K562 (cell line): ENCODE measurements at regions not wholly inside any gene's neighbourhood (a gene's known extent, or its start where the extent isn't known, plus 50 kb on each side); places are given as distances from the start of the nearest gene placed in this dataset.

Experiments
- ATAC-seq: fragments of 200-7000 bp; cut with Tn5 transposase; 3 replicates; pipeline ENCODE4 v1.9.1; 2020; ENCODE audit warnings: moderate library complexity
- BruUV-seq: library from RNA; stranded (reverse); fragments of 400-500 nt; replicated peaks from 2 replicates; lab custom pipeline; 2021; lab: Mats Ljungman, UMichigan
- CTCF ChIA-PET: fragments of 300-600 bp; formaldehyde crosslinking; extraction: SDS; loops from one replicate; lab custom pipeline; 2021; ENCODE audit warnings: low intra/inter-chr PET ratio; lab: Yijun Ruan, JAX
- POLR2A ChIA-PET: fragments of 300-600, 350-650 bp; sonication (Branson Sonifier 250); formaldehyde crosslinking; extraction: SDS; loops from one replicate; lab custom pipeline; 2021; ENCODE audit warnings: antibody characterized with exemption, inconsistent platforms; lab: Yijun Ruan, JAX
- DNase-seq, 4 experiments: peaks; one replicate each; pipeline versions ENCODE4 v3.0.0 to v3.0.0-alpha.2; 2011 to 2018; ENCODE audit warnings: low spot score in 3 of 4, mixed read lengths in 3 of 4; ENCODE audit errors: extremely low read depth in 1 of 4
- FAIRE-seq: peaks from 2 replicates; lab custom pipeline; 2011; peaks lifted over from hg19 to GRCh38; lab: Jason Lieb, UNC
- H2AFZ ChIP-seq: 2 replicates; pipeline ENCODE4 v1.6.0; 2011; ENCODE audit warnings: low read depth, low read length, control low read depth, inconsistent platforms
- H3K27ac ChIP-seq: fragments of 200-600 bp; 3 replicates; pipeline ENCODE4 v1.8.0; 2011; ENCODE audit warnings: low read depth, mild to moderate bottlenecking, control low read depth, inconsistent platforms, low read length, moderate library complexity, mixed read lengths; ENCODE audit errors: extremely low read depth
- H3K27me3 ChIP-seq, 2 experiments: fragments of 300-600 bp in 1 of 2; 2 replicates in 1 of 2; 3 replicates in 1 of 2; pipeline versions ENCODE4 v1.6.0 to v1.8.0; 2011; ENCODE audit warnings: inconsistent platforms in 2 of 2, low read length in 2 of 2, mild to moderate bottlenecking in 1 of 2, mixed read lengths in 1 of 2, moderate library complexity in 1 of 2; ENCODE audit not compliant: control insufficient read depth in 2 of 2, insufficient read depth in 2 of 2
- H3K36me3 ChIP-seq: fragments of 300-600 bp; 3 replicates; pipeline ENCODE4 v1.8.0; 2011; ENCODE audit warnings: mild to moderate bottlenecking, low read length, inconsistent platforms; ENCODE audit not compliant: control insufficient read depth, insufficient read depth
- H3K4me1 ChIP-seq, 2 experiments: fragments of 200-600 bp in 1 of 2; replicated peaks in 1 of 2; 2 replicates in 1 of 2; 3 replicates in 1 of 2; pipeline versions ENCODE4 v1.5.1 to v1.8.0; 2011; ENCODE audit warnings: inconsistent platforms in 2 of 2, low read length in 2 of 2, mild to moderate bottlenecking in 1 of 2, mixed read lengths in 1 of 2, moderate library complexity in 1 of 2; ENCODE audit not compliant: control insufficient read depth in 2 of 2, insufficient read depth in 2 of 2
- H3K4me2 ChIP-seq: 2 replicates; pipeline ENCODE4 v1.6.1; 2011; ENCODE audit warnings: low read length, control low read depth, inconsistent platforms, mixed read lengths; ENCODE audit not compliant: insufficient read depth
- H3K4me3 ChIP-seq: fragments of 200-600 bp; sonication (generic), shearing (Covaris generic); 2 replicates; pipeline ENCODE4 v1.5.1; 2016; ENCODE audit warnings: control low read depth, inconsistent platforms
- H3K79me2 ChIP-seq: fragments of 200-600 bp; 3 replicates; pipeline ENCODE4 v1.8.0; 2011; ENCODE audit warnings: low read length, inconsistent platforms; ENCODE audit not compliant: control insufficient read depth, insufficient read depth
- H3K9ac ChIP-seq, 2 experiments: 2 replicates each; pipeline versions ENCODE4 v1.6.0 to v1.6.1; 2011; ENCODE audit warnings: low read depth in 2 of 2, low read length in 2 of 2, control low read depth in 1 of 2, inconsistent platforms in 1 of 2, mild to moderate bottlenecking in 1 of 2, mixed read lengths in 1 of 2; ENCODE audit not compliant: insufficient read depth in 1 of 2
- H3K9me1 ChIP-seq: one replicate; pipeline ENCODE4 v1.6.0; 2011; ENCODE audit warnings: inconsistent platforms, mild to moderate bottlenecking, low read length, moderate library complexity; ENCODE audit not compliant: control insufficient read depth, insufficient read depth
- H3K9me3 ChIP-seq: replicated peaks from 2 replicates; pipeline ENCODE4 v1.5.1; 2011; ENCODE audit warnings: low read depth, low read length, inconsistent platforms; ENCODE audit not compliant: control insufficient read depth, insufficient read depth
- H4K20me1 ChIP-seq: replicated peaks from 2 replicates; pipeline ENCODE4 v1.6.1; 2011; ENCODE audit warnings: low read length, inconsistent platforms, mixed read lengths; ENCODE audit not compliant: control insufficient read depth, insufficient read depth
- ARHGAP35 ChIP-seq: fragments of 450-650 bp; IDR thresholded peaks from 2 replicates; pipeline ENCODE4 v1.6.1; 2018; ENCODE audit not compliant: partially characterized antibody
- ELF4 ChIP-seq: fragments of 450-650 bp; formaldehyde crosslinking; IDR thresholded peaks from 2 replicates; pipeline ENCODE4 v1.4.0; 2022; ENCODE audit warnings: missing genetic modification characterization
- NCOA4 ChIP-seq: fragments of 450-650 bp; IDR thresholded peaks from 2 replicates; pipeline ENCODE4 v1.6.1; 2018; ENCODE audit warnings: mild to moderate bottlenecking; ENCODE audit not compliant: partially characterized antibody
- TSHZ1 ChIP-seq: fragments of 250-450 bp; sonication (Bioruptor Pico); IDR thresholded peaks from 2 replicates; pipeline ENCODE4 v1.4.0; 2020; ENCODE audit warnings: mild to moderate bottlenecking, moderate library complexity
- ZBTB5 ChIP-seq: fragments of 450-650 bp; IDR thresholded peaks from 2 replicates; pipeline ENCODE4 v1.6.1; 2017; ENCODE audit warnings: antibody characterized with exemption
- ZKSCAN3 ChIP-seq: fragments of 250-450 bp; sonication (Bioruptor Pico); IDR thresholded peaks from 2 replicates; pipeline ENCODE4 v1.4.0; 2020
- WGBS: fragments of 100-300 bp; shearing (Covaris generic); methylation state at CpG from one replicate; pipeline ENCODE4 v1.1.6; 2016; ENCODE audit warnings: low coverage, mixed read lengths; ENCODE audit not compliant: insufficient coverage; ENCODE audit errors: missing lambda C conversion rate; 5-methylcytosine and 5-hydroxymethylcytosine counted together
- in situ Hi-C: fragments of 300-500 bp; cut with MboI; formaldehyde crosslinking; loops from 4 replicates; pipeline ENCODE4 v1.15.0; 2018; ENCODE audit warnings: inconsistent platforms, mixed read lengths
- intact Hi-C: fragments of 100-400 bp; cut with micrococcal nuclease; formaldehyde crosslinking; loops from 2 replicates; pipeline ENCODE4 v1.14.2; 2022

GRCh38 chr6:56877922-56878321 is 77.0 kb upstream of the BEND6 start:
- no peaks in the 10 kb centered on the region for H3K9me3 ChIP-seq
- POLR2A ChIA-PET = interaction anchor here (1.3 kb wide), 1 partner anchor 9 kb away, joined by 3 read pairs; no protein-coding TSS in a partner anchor
- H3K79me2 ChIP-seq = no peaks in the 10 kb centered on the region
- no peaks in the 10 kb centered on the region for H4K20me1 ChIP-seq
- no peaks in the 10 kb centered on the region for H3K4me1 ChIP-seq
- TF ChIP-seq ZBTB5 (no peak), NCOA4 (no peak), ELF4 (CRISPR knock-in tag) (no peak)
- FAIRE-seq (no peak), ATAC-seq (no peak), DNase-seq (no peak)
- H3K4me2 ChIP-seq = no peak overlapping the region
- no peak overlapping the region for H3K27ac ChIP-seq
- no TSS peak for BruUV-seq
- H2AFZ ChIP-seq = no peak overlapping the region
- in situ Hi-C loops = no loop called here
- no peak overlapping the region for H3K9ac ChIP-seq
- intact Hi-C loops = no loop called here
- H3K36me3 ChIP-seq = no peaks in the 10 kb centered on the region
- H3K4me3 ChIP-seq = no peak overlapping the region
- H3K27me3 ChIP-seq = no peaks in the 10 kb centered on the region
- WGBS = 42% methylated on average over 2 of the region's 2 CpGs
- H3K9me1 ChIP-seq = no peaks in the 10 kb centered on the region
- CTCF ChIA-PET = no interaction called here

- 22% methylated on average over 5 of the region's 5 CpGs for WGBS
- Histone ChIP-seq H3K9ac (no peak overlapping the region), H2AFZ (no peak overlapping the region), H3K36me3 (no peaks in the 10 kb centered on the region), H3K27ac (no peak overlapping the region), H4K20me1 (no peaks in the 10 kb centered on the region), H3K27me3 (no peaks in the 10 kb centered on the region), H3K9me3 (no peaks in the 10 kb centered on the region), H3K4me1 (no peaks in the 10 kb centered on the region), H3K4me3 (no peak overlapping the region), H3K79me2 (no peaks in the 10 kb centered on the region), H3K9me1 (no peaks in the 10 kb centered on the region), H3K4me2 (no peak overlapping the region)
- ChIA-PET CTCF (no interaction called here), POLR2A (interaction anchor here (0.7 to 1.8 kb wide), 3 partner anchors 9 to 17 kb away, joined by 3 to 5 read pairs (median 3); no protein-coding TSS in a partner anchor)
- intact Hi-C loops = no loop called here
- DNase-seq (no peak), FAIRE-seq (no peak), ATAC-seq (no peak)
- BruUV-seq = no TSS peak
- in situ Hi-C loops = no loop called here
- no peak for TF ChIP-seq ZKSCAN3 (CRISPR knock-in tag)
- TF ChIP-seq TSHZ1 (CRISPR knock-in tag) = no peak
- TF ChIP-seq ARHGAP35 = no peak
Measured at GRCh38 chr6:56875961-56876360, 78.9 kb upstream of the BEND6 start.
